ENCODE measurements at regions not wholly inside any gene's neighbourhood (a gene's known extent, or its start where the extent isn't known, plus 50 kb on each side); places are given as distances from the start of the nearest gene placed in this dataset.

DNA sequence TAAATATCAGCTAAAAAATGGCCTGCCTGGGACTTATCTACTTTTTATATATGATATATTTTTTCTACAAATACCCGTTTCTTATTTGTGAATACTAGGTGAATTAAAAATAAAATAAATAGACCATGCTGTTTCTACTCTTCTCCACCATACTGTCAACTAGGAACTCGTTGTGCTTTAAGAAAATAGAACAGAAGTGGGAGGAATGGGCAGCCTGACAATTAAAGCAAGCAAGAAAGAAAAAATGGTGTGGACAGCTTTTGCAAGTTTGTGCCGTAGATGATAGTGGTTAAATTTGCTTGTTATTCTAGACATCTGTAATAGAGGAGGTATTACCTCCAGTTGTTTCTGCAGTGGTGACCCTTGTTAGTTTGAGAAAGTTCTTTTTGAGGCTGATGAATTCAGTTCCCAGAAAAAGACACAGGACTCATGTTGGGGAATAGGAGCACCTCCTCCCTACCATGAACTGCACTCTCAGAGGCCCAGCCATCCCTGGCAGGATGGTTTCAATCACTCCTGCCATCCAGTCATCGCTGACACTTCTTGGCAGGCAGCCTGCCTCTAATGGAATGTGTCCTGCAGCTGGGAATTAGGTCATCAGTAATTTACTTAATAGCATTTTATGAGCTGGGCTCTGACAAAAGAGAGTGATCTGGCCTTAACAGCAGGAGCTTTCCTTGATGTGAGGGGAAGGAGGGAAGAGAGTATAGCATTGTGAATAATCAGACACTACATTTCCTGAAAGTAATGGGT is 105.0 kb upstream of the GAP43 start:
- DNase-seq (peak in 1 of 2 donors; percentile 20), ATAC-seq (peak in 1 of 2 donors; percentile 27)
- intact Hi-C loops (cut with DNase I; ENCODE audit: low total_unique reads), result no loop called here
- Histone ChIP-seq H3K9me3 (no peaks in the 10 kb centered on the region), H3K4me1 (peaks cover 0 to 15% of the 10 kb centered on the region in 2 donors), H3K27ac (no peak overlapping the region), H3K4me3 (no peak overlapping the region), H3K36me3 (no peaks in the 10 kb centered on the region), H3K27me3 (no peaks in the 10 kb centered on the region)
- TF ChIP-seq POLR2A (IDR thresholded peaks at IDR 0.05), result no peak
- TF ChIP-seq, protein P1, sequence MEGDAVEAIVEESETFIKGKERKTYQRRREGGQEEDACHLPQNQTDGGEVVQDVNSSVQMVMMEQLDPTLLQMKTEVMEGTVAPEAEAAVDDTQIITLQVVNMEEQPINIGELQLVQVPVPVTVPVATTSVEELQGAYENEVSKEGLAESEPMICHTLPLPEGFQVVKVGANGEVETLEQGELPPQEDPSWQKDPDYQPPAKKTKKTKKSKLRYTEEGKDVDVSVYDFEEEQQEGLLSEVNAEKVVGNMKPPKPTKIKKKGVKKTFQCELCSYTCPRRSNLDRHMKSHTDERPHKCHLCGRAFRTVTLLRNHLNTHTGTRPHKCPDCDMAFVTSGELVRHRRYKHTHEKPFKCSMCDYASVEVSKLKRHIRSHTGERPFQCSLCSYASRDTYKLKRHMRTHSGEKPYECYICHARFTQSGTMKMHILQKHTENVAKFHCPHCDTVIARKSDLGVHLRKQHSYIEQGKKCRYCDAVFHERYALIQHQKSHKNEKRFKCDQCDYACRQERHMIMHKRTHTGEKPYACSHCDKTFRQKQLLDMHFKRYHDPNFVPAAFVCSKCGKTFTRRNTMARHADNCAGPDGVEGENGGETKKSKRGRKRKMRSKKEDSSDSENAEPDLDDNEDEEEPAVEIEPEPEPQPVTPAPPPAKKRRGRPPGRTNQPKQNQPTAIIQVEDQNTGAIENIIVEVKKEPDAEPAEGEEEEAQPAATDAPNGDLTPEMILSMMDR (IDR thresholded peaks at IDR 0.05 in 4 of 5, conservative IDR thresholded peaks at IDR 0.05 in 1 of 5), result no peak
- in situ Hi-C loops (cut with MboI; ENCODE audit: low sequenced_read_pairs in 4 of 4), result no loop called here

DNA sequence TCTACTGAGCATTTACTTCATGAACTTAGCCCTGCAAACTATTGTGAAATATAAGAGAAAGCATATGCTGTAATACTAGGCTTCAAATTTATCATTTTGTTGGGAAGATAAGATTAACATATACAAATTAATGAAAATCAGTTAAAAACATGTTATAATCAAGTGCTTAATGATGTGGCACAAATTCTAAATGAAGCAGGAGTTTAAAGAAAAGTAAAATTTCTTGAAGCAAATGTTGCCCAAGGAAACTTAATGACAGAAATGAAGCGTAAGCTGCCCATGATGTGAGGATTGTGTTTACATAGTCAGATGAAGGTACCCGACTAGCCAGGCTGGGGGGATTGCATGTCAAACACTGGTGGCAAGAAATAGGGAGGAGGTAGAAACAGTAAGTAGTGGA is 103.1 kb upstream of the GAP43 start:
- H3K4me1 ChIP-seq, result peaks cover 0 to 6% of the 10 kb centered on the region in 2 donors
- ATAC-seq, result no peak
- H3K36me3 ChIP-seq, result no peaks in the 10 kb centered on the region
- no peak overlapping the region for H3K27ac ChIP-seq
- in situ Hi-C loops (cut with MboI; ENCODE audit: low sequenced_read_pairs in 4 of 4), result no loop called here
- intact Hi-C loops (cut with DNase I; ENCODE audit: low total_unique reads), result no loop called here
- H3K4me3 ChIP-seq, result no peak overlapping the region
- DNase-seq, result no peak
- TF ChIP-seq, protein P1 (IDR thresholded peaks at IDR 0.05 in 4 of 5, conservative IDR thresholded peaks at IDR 0.05 in 1 of 5), result no peak
- no peak for TF ChIP-seq POLR2A (IDR thresholded peaks at IDR 0.05)
- no peaks in the 10 kb centered on the region for H3K27me3 ChIP-seq
- H3K9me3 ChIP-seq, result no peaks in the 10 kb centered on the region

DNA sequence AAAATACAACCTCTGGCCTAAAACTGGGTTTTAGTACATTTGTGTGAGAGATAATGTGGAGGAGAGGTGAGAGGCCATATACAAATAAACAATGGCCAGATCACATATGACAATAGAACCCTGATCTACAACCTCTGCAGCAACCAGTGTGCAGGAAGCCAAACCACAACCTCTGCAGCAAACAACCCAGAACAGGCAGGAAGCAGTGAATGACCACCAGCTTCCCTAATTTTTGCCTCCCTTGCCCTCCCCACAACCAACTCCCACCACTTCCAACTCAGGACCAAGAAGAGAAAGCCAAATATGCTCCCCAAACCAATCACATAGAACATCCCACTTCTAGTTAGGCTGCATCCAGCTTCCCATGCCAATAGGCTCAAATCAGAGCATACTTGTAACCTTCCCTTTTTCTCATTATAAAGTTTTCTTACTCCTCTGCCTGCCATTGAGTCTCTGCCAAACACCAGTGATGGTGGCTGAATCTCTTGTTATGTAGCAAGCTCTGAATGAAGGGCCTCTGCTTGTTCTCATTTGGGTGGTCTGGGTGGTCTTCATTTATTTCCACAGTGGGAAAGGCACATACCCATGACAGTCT is 102.6 kb upstream of the GAP43 start:
- ATAC-seq, result no peak
- Histone ChIP-seq H3K27ac (no peak overlapping the region), H3K9me3 (no peaks in the 10 kb centered on the region), H3K4me3 (no peak overlapping the region), H3K36me3 (no peaks in the 10 kb centered on the region), H3K27me3 (no peaks in the 10 kb centered on the region), H3K4me1 (peaks cover 0 to 6% of the 10 kb centered on the region in 2 donors)
- DNase-seq, result no peak
- no peak for TF ChIP-seq POLR2A (IDR thresholded peaks at IDR 0.05)
- TF ChIP-seq, protein P1 (IDR thresholded peaks at IDR 0.05 in 4 of 5, conservative IDR thresholded peaks at IDR 0.05 in 1 of 5), result no peak
- intact Hi-C loops (cut with DNase I; ENCODE audit: low total_unique reads) (no loop called here), in situ Hi-C loops (cut with MboI; ENCODE audit: low sequenced_read_pairs in 4 of 4) (no loop called here)

DNA sequence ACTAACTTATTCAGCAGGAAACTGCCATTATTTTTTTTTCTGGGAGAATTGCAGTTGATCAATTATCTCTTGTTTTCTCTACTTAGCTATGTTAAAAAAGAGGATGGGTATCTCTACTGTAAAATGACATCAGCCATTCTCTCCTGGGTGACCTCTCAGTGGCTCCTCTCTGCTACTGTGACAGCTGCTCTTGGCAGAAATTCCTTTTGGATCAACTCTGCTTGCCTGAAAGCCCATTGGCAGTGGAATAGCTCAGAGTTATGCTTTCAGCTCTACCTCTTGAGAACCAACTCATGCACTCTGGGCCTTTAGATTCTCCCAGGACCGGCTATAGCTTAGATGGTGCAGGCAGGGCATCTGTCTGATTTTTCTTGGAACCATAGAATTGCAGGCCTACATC is 99.9 kb upstream of the GAP43 start:
- in situ Hi-C loops (cut with MboI; ENCODE audit: low sequenced_read_pairs in 4 of 4) (no loop called here), intact Hi-C loops (cut with DNase I; ENCODE audit: low total_unique reads) (no loop called here)
- H3K4me1 ChIP-seq, result peaks cover 0 to 3% of the 10 kb centered on the region in 2 donors
- no peaks in the 10 kb centered on the region for H3K9me3 ChIP-seq
- no peak overlapping the region for H3K4me3 ChIP-seq
- no peak for TF ChIP-seq POLR2A (IDR thresholded peaks at IDR 0.05)
- TF ChIP-seq, protein P1 (IDR thresholded peaks at IDR 0.05 in 4 of 5, conservative IDR thresholded peaks at IDR 0.05 in 1 of 5), result no peak
- no peak overlapping the region for H3K27ac ChIP-seq
- no peak for DNase-seq
- no peak for ATAC-seq
- H3K27me3 ChIP-seq, result no peaks in the 10 kb centered on the region
- H3K36me3 ChIP-seq, result no peaks in the 10 kb centered on the region
